SW480 (cell line): ENCODE measurements at regions not wholly inside any gene's neighbourhood (a gene's known extent, or its start where the extent isn't known, plus 50 kb on each side); places are given as distances from the start of the nearest gene placed in this dataset.
A peak's percentile ranks its signal among the peaks of the same experiment; 100 is the strongest.

Source experiments
- DNase-seq: peaks from one replicate; pipeline ENCODE4 v3.0.0-alpha.2; 2016; ENCODE audit warnings: low spot score

GRCh38 chr5:126369083-126369482 lies 54.1 kb upstream of the GRAMD2B start:
- no peak for DNase-seq

GRCh38 chr5:126369995-126370731 lies 53.0 kb upstream of the GRAMD2B start:
- DNase-seq: peak; percentile 63

GRCh38 chr5:126370796-126371718 lies 52.2 kb upstream of the GRAMD2B start:
- peak; percentile 82 for DNase-seq

- DNase-seq: no peak
Observed at GRCh38 chr5:126373375-126374108, 49.7 kb upstream of the GRAMD2B start.
